Stimulated activated CD4-positive, alpha-beta T cell treated with anti-CD3 and anti-CD28 coated beads, Interleukin-15, amount 100 ng/mL, for 1 hour (primary cell): ENCODE measurements at regions not wholly inside any gene's neighbourhood (a gene's known extent, or its start where the extent isn't known, plus 50 kb on each side); places are given as distances from the start of the nearest gene placed in this dataset.

Source experiments
- DNase-seq, 2 donors: peaks; one replicate each; pipeline ENCODE4 v3.0.0-alpha.2; 2020; ENCODE audit warnings: low read depth in 1 of 2, low spot score in 1 of 2

DNA sequence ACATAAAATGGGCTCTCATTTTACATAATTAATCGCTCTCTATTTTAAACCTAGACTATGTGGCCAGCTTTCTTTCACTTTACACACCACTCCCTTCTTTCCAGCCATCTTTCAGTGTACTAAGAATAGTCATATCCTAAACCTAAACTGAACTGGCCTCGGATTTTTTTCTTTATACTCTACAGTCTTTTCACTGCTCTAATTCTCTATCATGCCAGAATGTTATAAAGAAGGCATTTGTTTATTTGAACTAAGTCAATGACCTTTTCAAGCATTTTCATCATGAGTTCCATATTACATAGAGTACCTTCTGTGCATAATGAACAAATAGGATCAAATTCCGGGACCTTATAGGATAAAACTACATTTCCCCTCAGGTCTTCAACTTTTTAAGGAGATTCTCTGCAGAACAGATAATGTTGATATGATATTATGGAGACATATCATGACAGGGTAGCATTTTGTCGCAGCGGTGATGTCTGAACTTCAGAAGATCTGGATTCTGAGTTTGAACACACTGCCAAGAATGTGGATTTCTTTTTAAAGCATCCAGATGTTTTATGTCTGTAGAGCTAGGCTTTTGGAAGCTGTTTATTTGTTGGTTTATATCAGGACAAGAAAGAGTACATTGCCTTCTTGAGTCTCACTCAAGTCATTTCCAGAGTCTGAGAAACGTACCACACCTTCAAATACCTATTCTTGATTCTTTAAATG, 1047.3 kb downstream of the MCTP2 start:
- no peak for DNase-seq

- DNase-seq = no peak
These were observed 1048.1 kb downstream of the MCTP2 start for GRCh38 chr15:95279277-95280019.

DNA sequence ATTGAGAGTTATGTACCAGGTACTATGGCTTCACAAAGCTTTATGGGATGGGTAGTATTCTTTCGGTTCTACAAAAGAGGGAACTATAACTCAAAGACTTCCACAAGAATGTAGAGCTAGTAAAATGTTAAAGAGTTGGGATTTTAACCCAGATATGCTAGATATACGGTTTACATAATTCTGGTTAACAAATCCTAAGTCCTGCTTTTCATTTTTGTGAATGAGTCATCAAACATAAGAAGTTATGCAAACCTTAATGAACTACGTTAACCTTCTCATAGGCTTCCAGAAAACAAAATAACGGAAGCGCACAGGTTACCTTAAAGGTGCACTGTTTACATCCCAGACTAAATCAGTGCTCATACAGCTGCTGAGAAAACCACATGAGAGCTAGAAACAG, 1049.3 kb downstream of the MCTP2 start:
- no peak for DNase-seq

- no peak for DNase-seq
These were observed 1049.0 kb upstream of the NR2F2 start for GRCh38 chr15:95281470-95281869.

GRCh38 chr15:95284492-95284891, 1046.0 kb upstream of the NR2F2 start:
- no peak for DNase-seq

DNA sequence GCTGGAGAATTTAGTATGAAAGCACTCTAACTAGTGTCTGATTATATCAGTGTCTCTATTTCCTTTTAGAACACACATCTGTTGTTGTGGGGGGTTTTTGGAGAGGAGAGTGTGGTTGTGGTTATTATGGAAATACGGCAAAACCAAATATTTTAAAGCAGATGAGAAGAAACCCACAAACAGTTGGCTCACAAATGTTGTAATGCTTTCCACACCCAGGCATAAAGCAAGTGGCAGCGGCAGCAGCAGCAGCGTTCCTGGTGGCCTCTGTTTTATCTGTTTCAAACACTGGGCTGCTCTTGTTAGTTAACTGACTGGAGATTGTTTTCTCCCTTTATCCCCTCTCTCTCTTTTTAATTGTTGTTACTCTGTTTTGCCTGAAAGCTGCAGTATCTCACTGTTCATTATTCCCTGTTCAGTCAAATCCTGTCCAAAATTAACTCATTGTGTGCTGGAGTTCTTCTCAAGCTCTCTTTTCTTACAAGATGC, 1045.5 kb upstream of the NR2F2 start:
- DNase-seq = no peak

- DNase-seq = no peak
These were observed 1044.1 kb upstream of the NR2F2 start for GRCh38 chr15:95286352-95286880.

GRCh38 chr15:95287720-95288103, 1042.8 kb upstream of the NR2F2 start:
- DNase-seq = no peak

- DNase-seq = no peak
These were observed 1041.9 kb upstream of the NR2F2 start for GRCh38 chr15:95288626-95289025.

GRCh38 chr15:95290176-95290974, 1040.1 kb upstream of the NR2F2 start:
- DNase-seq = no peak

DNA sequence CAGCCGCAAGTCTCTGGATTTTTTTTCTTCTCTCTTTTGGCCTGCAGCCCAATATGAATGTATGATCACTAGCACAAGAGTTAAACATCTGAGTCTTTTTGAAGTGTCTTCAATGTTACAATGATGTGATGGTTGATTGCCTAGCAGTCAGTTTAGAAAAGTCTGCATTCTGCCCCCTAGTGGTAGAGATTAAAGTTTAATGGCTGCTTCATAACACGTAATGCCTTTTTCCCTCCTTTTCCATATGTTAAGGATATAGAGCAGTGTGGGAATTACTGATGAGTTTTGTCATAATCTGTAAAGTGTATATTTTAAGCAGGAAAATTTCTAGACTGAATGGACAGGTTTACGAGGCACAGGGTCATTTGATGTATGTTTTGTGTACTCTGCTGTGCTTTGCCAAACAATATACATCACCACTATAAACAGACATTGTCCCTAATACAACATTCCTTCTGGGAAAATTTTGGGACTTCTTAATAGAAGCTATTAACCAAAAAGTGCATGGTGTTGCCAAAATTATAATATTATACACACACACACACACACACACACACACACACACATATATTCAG, 1038.5 kb upstream of the NR2F2 start:
- no peak for DNase-seq

DNA sequence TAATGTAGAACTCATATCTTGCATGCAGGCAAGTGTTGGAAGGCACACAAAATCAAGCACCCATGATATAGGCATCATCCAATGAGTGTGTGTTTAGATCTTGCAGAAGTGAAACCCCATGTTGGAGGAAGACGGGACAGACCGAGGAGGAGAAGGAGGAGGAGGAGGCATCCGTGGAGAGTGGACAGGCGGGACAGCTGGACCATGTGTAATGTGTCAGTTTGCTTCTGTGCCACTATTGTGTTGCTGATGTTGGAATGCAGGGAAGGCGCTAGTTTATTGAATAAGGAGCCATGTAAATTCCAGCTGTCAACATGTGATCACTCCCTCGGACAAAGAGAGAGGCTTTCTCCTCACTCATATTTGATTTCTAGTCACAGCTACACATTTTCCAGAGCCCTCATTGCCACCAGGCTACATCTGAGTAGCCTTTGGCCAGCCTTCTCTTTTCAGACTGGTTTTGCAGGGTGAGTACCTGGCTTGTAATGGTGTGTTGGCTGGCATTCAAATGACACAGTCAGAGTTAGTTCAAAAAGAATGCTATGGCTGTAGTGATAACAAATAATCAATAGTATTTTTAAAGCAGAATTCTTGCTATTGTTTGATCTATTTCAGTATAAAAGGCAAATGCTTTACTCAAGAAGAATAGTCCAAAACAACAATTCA, 1037.6 kb upstream of the NR2F2 start:
- no peak for DNase-seq

GRCh38 chr15:95293456-95294031, 1037.0 kb upstream of the NR2F2 start:
- DNase-seq = no peak

GRCh38 chr15:95295363-95295762, 1035.1 kb upstream of the NR2F2 start:
- DNase-seq = no peak

DNA sequence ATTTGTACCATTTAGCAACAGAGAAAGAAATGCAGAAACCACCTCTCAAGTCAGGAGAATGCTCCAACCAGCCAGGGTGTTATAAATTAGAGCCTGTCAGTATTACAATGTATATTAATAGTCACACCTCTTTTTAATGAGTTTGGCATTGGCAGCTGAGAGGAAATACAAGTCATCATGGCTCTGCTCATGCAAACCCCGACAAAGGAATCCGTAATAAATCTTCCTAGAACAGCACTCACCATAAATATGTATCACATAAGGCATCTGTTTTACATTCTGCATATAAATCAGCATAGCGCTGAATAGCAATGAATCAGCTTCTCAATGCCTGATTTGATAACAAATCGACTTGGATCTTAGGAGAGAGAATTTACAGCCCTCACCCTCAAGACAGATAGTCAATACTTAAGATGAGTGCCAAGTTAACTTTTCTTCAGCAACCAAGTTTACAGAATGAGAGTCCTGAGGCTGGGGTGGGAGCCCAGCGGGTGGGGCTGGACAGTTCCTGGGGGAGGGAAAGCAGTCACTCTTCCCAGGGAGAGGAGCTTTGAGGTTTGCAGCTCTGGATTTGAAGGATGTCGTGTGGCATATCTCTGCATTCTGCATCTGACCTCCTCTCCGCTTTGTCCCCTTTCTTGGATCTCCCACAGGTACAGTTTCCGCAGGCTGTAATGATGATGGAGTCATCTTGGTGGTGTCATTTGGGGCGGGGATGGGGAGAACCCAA, 1034.4 kb upstream of the NR2F2 start:
- DNase-seq = no peak

- DNase-seq = no peak
These were observed 1033.9 kb upstream of the NR2F2 start for GRCh38 chr15:95296643-95297042.

DNA sequence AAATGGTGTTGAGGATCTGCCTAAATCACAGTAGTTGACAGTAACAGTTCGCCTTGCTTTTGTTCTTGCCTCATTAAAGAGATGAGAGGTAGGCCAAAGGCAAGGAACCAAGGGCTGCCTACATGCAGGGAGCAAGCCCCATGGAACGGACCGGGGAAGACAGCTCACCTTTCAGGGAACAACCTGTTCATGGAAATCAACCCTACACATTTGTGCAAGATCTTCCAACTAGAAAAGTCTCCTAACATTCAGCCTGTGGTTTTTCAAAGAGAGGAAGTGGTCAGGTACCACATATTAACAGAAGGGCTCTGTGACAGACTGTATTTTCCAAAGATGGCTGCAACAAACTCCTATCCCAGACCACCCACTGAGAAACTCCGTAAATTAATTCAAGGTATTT, 1031.8 kb upstream of the NR2F2 start:
- DNase-seq = no peak

GRCh38 chr15:95300958-95301357, 1029.5 kb upstream of the NR2F2 start:
- no peak for DNase-seq

DNA sequence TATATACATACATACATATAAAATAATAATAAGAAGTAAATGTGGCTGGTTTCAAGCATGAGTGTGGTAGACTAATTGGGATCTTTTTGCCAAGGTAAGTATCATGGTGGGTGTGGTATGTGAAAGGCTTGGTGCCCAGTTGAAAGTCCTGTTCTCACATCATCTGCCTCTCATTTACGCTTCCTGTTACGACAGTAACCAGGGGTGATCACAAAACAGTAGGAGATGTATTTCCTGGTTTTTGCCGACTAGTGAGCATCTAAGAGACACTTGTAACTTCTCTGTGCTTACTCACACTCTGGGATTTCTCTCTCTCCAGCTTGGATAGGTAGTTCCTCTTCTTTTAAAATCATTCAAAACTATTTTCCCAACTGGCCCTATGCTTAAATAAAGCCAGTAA, 1028.3 kb upstream of the NR2F2 start:
- DNase-seq = no peak

DNA sequence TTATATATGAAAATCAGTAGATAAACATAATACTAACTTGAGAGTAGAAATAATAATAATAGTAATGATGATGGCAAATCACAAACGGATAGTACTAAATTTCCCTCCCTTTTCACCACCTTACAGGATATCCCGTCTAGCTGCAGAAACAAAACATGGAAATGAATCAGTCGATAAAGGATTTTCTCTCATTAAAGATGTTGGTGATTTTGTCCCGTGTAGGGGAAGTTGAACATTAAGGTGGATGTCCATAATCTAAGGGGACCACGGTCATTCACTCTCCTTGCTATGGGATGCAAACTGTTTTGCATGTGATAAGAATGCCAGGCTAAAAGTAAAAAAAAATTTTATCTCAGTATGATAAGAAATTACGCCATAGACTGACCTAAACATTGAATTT, 1027.7 kb upstream of the NR2F2 start:
- no peak for DNase-seq
